Smooth muscle cell (in vitro differentiated cells): ENCODE measurements at regions not wholly inside any gene's neighbourhood (a gene's known extent, or its start where the extent isn't known, plus 50 kb on each side); places are given as distances from the start of the nearest gene placed in this dataset.

Source experiments
- DNase-seq: peaks from one replicate; lab custom pipeline; 2025; ENCODE audit not compliant: unreplicated experiment; lab: John Stamatoyannopoulos, UW
- H2AFZ ChIP-seq: fragments of 200-600 bp; sonication (generic); 2 replicates; pipeline ENCODE4 v1.6.0; 2016; ENCODE audit warnings: antibody characterized with exemption, low read depth, mild to moderate bottlenecking
- H3F3A ChIP-seq: fragments of 200-600 bp; sonication (generic); 2 replicates; pipeline ENCODE4 v1.6.0; 2017; ENCODE audit warnings: antibody characterized with exemption, low read depth
- H3K27ac ChIP-seq: fragments of 200-600 bp; sonication (generic); 2 replicates; pipeline ENCODE4 v1.5.1; 2016; ENCODE audit warnings: low read depth, mild to moderate bottlenecking
- H3K27me3 ChIP-seq: fragments of 200-600 bp; sonication (generic); 2 replicates; pipeline ENCODE4 v1.6.1; 2016; ENCODE audit warnings: low read depth, mild to moderate bottlenecking
- H3K36me3 ChIP-seq: fragments of 200-600 bp; sonication (generic); 2 replicates; pipeline ENCODE4 v1.5.1; 2016; ENCODE audit warnings: low read depth
- H3K4me1 ChIP-seq: fragments of 200-600 bp; sonication (generic); 2 replicates; pipeline ENCODE4 v1.5.1; 2016; ENCODE audit warnings: low read depth
- H3K4me2 ChIP-seq: fragments of 200-600 bp; sonication (generic); 2 replicates; pipeline ENCODE4 v1.6.0; 2016; ENCODE audit warnings: mild to moderate bottlenecking
- H3K4me3 ChIP-seq: fragments of 200-600 bp; sonication (generic); 2 replicates; pipeline ENCODE4 v1.5.1; 2016; ENCODE audit warnings: mild to moderate bottlenecking
- H3K79me2 ChIP-seq: fragments of 200-600 bp; sonication (generic); 2 replicates; pipeline ENCODE4 v1.6.0; 2016; ENCODE audit warnings: low read depth, mild to moderate bottlenecking
- H3K9ac ChIP-seq: fragments of 200-600 bp; sonication (generic); 2 replicates; pipeline ENCODE4 v1.6.0; 2016; ENCODE audit warnings: low read depth
- H3K9me3 ChIP-seq: fragments of 200-600 bp; sonication (generic); replicated peaks from 2 replicates; pipeline ENCODE4 v1.5.1; 2016; ENCODE audit warnings: low read depth
- H4K20me1 ChIP-seq: fragments of 200-600 bp; sonication (generic); 2 replicates; pipeline ENCODE4 v1.6.0; 2016; ENCODE audit warnings: low read depth
- WGBS: methylation state at CpG from one replicate; pipeline ENCODE4 v1.1.7; 2016; ENCODE audit warnings: low lambda C conversion rate; 5-methylcytosine and 5-hydroxymethylcytosine counted together
- TF ChIP-seq, protein P1 (sequence below): fragments of 200-600 bp; sonication (generic); IDR thresholded peaks from 2 replicates; pipeline ENCODE4 v1.5.1; 2017; ENCODE audit warnings: borderline replicate concordance, mild to moderate bottlenecking, antibody characterized with exemption; ENCODE audit not compliant: insufficient read depth, poor library complexity, severe bottlenecking

DNA sequence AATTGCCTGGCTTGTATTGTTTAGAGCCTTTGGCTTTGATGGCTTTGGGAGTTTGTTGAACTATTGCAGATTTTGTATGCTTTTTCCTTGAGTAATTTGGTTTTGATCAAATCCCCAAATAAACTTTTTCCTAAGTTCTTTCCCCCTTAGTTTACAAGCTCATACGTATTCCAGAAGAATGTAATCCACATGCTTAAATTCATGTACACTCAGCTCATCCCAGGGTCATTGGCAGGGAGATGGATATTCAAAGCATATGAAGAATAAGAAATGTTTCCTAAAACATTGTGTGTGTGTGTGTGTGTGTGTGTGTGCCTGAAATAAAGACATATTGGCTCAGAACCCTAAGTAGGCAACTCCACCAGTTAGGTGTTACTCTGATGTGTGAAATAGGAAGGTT, 89.4 kb downstream of the TMEM30B start:
- H2AFZ ChIP-seq, result no peak overlapping the region
- no peaks in the 10 kb centered on the region for H3K36me3 ChIP-seq
- no peaks in the 10 kb centered on the region for H4K20me1 ChIP-seq
- no peak overlapping the region for H3K9ac ChIP-seq
- no peaks in the 10 kb centered on the region for H3K9me3 ChIP-seq
- no peaks in the 10 kb centered on the region for H3K79me2 ChIP-seq
- no peak overlapping the region for H3K4me2 ChIP-seq
- DNase-seq, result no peak
- no peaks in the 10 kb centered on the region for H3F3A ChIP-seq
- WGBS, result 66% methylated on average over 1 of the region's 1 CpG
- H3K4me1 ChIP-seq, result peaks cover 11% of the 10 kb centered on the region
- TF ChIP-seq, protein P1, sequence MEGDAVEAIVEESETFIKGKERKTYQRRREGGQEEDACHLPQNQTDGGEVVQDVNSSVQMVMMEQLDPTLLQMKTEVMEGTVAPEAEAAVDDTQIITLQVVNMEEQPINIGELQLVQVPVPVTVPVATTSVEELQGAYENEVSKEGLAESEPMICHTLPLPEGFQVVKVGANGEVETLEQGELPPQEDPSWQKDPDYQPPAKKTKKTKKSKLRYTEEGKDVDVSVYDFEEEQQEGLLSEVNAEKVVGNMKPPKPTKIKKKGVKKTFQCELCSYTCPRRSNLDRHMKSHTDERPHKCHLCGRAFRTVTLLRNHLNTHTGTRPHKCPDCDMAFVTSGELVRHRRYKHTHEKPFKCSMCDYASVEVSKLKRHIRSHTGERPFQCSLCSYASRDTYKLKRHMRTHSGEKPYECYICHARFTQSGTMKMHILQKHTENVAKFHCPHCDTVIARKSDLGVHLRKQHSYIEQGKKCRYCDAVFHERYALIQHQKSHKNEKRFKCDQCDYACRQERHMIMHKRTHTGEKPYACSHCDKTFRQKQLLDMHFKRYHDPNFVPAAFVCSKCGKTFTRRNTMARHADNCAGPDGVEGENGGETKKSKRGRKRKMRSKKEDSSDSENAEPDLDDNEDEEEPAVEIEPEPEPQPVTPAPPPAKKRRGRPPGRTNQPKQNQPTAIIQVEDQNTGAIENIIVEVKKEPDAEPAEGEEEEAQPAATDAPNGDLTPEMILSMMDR, result no peak
- H3K4me3 ChIP-seq, result no peak overlapping the region
- H3K27me3 ChIP-seq, result no peaks in the 10 kb centered on the region
- H3K27ac ChIP-seq, result no peak overlapping the region

DNA sequence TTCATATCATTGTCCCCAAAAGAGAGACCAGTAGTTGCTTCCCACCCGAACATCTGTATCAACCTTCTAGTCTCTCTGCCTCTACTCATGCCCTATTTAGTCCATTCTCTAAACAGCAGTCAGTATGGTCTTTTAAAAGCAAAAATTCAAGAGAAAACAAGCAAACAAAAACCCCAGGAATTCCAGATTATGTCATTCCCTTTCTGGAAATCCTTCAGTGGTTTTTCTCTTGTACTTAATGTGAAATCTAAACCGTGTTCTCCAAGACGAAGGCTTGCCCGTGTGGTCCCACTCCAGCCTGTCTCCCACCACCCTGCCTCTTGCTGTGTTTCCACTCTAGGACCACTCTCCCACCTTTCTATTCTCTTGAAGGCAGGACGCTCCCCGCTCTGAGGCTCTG, 90.8 kb downstream of the TMEM30B start:
- Histone ChIP-seq H3K79me2 (no peaks in the 10 kb centered on the region), H3K36me3 (no peaks in the 10 kb centered on the region), H2AFZ (peak overlapping the region; percentile 18), H3K9me3 (no peaks in the 10 kb centered on the region), H3K4me1 (peaks cover 13% of the 10 kb centered on the region), H3K4me3 (no peak overlapping the region), H3K9ac (no peak overlapping the region), H3K27me3 (no peaks in the 10 kb centered on the region), H4K20me1 (no peaks in the 10 kb centered on the region), H3K4me2 (no peak overlapping the region), H3F3A (no peaks in the 10 kb centered on the region), H3K27ac (no peak overlapping the region)
- 56% methylated on average over 6 of the region's 6 CpGs for WGBS
- DNase-seq, result no peak
- TF ChIP-seq, protein P1, result no peak

DNA sequence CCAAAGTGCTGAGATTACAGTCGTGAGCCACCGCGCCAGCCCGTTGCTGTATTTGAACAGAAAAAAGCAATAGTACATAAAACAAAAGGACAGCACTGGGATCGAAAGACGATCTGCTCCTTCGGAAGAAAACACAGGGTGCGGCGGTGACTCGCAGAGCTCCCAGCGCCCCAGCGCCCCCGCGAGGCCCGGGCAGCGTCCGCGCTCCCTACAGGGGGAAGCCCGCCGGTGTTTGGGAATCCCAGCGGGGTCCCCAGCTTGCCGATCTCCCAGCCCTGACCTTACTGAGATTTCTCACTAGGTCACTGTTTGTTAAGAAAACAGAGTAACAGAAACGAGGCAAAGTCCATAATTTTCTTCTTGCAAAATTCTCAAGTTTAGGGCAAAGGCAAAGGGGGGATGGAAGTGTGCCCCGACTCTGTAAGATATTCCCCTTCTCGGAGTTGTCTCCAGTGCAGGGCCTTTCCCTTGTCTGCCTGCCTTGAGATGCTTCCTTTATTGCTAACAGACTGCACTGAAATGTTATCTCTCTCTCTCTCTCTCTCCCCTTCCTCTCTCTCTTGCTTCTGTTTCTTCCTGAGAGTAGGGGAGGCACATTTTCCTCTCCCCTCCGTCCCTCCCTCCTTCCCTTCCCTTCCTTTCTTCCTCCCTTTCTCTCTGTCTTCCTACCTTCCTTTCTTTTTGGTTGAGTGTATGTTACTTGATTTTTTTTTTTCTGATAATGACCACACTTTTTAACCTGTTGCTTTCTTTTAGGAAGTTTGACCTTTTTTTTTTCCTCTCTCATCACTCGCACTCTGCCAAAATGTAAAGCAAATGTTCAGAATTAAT, 91.9 kb downstream of the TMEM30B start:
- peak overlapping the region; percentile 95 for H2AFZ ChIP-seq
- no peaks in the 10 kb centered on the region for H3K9me3 ChIP-seq
- peak overlapping the region; percentile 80 for H3K4me2 ChIP-seq
- DNase-seq, result peak; percentile 5
- H3K27ac ChIP-seq, result no peak overlapping the region
- 21% methylated on average over 27 of the region's 27 CpGs for WGBS
- H3K27me3 ChIP-seq, result no peaks in the 10 kb centered on the region
- TF ChIP-seq, protein P1, result peak; percentile 28
- H3K79me2 ChIP-seq, result no peaks in the 10 kb centered on the region
- no peaks in the 10 kb centered on the region for H3F3A ChIP-seq
- H3K4me3 ChIP-seq, result peak overlapping the region; percentile 47
- no peak overlapping the region for H3K9ac ChIP-seq
- H4K20me1 ChIP-seq, result no peaks in the 10 kb centered on the region
- peaks cover 13% of the 10 kb centered on the region for H3K4me1 ChIP-seq
- H3K36me3 ChIP-seq, result no peaks in the 10 kb centered on the region

DNA sequence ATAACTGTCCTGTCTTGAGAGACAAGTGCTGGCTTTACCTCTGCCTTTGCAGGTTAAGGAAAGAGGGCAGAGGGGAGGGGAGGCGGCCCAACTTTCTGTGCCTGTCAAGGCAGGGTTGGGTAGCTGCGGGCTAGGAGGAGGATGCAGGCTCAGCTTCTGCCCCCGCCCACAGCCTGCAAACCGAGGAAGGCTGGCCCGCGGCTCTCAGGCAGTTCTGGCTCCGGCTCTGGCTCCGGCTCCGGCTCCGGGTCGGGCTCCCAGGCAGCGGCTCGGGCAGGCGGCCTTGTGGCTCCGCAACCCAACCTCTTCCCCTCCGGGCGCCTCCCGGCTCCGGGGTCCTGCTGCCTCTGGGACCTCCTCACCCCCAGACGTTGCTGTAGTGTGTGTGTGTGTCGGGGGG, 92.9 kb downstream of the TMEM30B start:
- no peaks in the 10 kb centered on the region for H3K36me3 ChIP-seq
- no peak overlapping the region for H3K9ac ChIP-seq
- H3K27ac ChIP-seq, result no peak overlapping the region
- H3K4me1 ChIP-seq, result peaks cover 13% of the 10 kb centered on the region
- TF ChIP-seq, protein P1, result no peak
- no peaks in the 10 kb centered on the region for H4K20me1 ChIP-seq
- 64% methylated on average over 19 of the region's 21 CpGs for WGBS
- H3K27me3 ChIP-seq, result no peaks in the 10 kb centered on the region
- H3K4me3 ChIP-seq, result no peak overlapping the region
- H3F3A ChIP-seq, result no peaks in the 10 kb centered on the region
- H3K4me2 ChIP-seq, result no peak overlapping the region
- H3K9me3 ChIP-seq, result no peaks in the 10 kb centered on the region
- no peaks in the 10 kb centered on the region for H3K79me2 ChIP-seq
- no peak for DNase-seq
- H2AFZ ChIP-seq, result no peak overlapping the region
